Bone marrow (tissue), 2 donors: ENCODE measurements at regions not wholly inside any gene's neighbourhood (a gene's known extent, or its start where the extent isn't known, plus 50 kb on each side); places are given as distances from the start of the nearest gene placed in this dataset.

Experiments used
- DNase-seq, 2 donors: peaks; one replicate each; lab custom pipeline; 2025; lab: John Stamatoyannopoulos, UW

- DNase-seq = no peak
Observed at GRCh38 chr2:104163611-104164130, 690.2 kb upstream of the POU3F3 start.

- no peak for DNase-seq
Observed at GRCh38 chr2:104164721-104165252, 689.1 kb upstream of the POU3F3 start.

GRCh38 chr2:104177179-104177578 lies 676.7 kb upstream of the POU3F3 start:
- DNase-seq = no peak

GRCh38 chr2:104179644-104180043 lies 674.3 kb upstream of the POU3F3 start:
- DNase-seq = no peak

GRCh38 chr2:104200533-104201168 lies 653.3 kb upstream of the POU3F3 start:
- DNase-seq = no peak

GRCh38 chr2:104213758-104214157 lies 640.2 kb upstream of the POU3F3 start:
- DNase-seq = no peak

- no peak for DNase-seq
Observed at GRCh38 chr2:104215269-104216161, 638.4 kb upstream of the POU3F3 start.

- no peak for DNase-seq
Observed at GRCh38 chr2:104233591-104233990, 620.3 kb upstream of the POU3F3 start.

- DNase-seq = no peak
Observed at GRCh38 chr2:104236491-104236890, 617.4 kb upstream of the POU3F3 start.

GRCh38 chr2:104240984-104241383 lies 612.9 kb upstream of the POU3F3 start:
- no peak for DNase-seq

- no peak for DNase-seq
Observed at GRCh38 chr2:104249629-104250028, 604.3 kb upstream of the POU3F3 start.

- DNase-seq = no peak
Observed at GRCh38 chr2:104250635-104251034, 603.3 kb upstream of the POU3F3 start.

GRCh38 chr2:104254017-104254416 lies 599.9 kb upstream of the POU3F3 start:
- no peak for DNase-seq

GRCh38 chr2:104262714-104263113 lies 591.2 kb upstream of the POU3F3 start:
- no peak for DNase-seq

- DNase-seq = no peak
Observed at GRCh38 chr2:104279646-104280045, 574.3 kb upstream of the POU3F3 start.

GRCh38 chr2:104280216-104280615 lies 573.7 kb upstream of the POU3F3 start:
- DNase-seq = no peak

- no peak for DNase-seq
Observed at GRCh38 chr2:104286841-104287240, 567.1 kb upstream of the POU3F3 start.

- no peak for DNase-seq
Observed at GRCh38 chr2:104289651-104290565, 564.0 kb upstream of the POU3F3 start.

- no peak for DNase-seq
Observed at GRCh38 chr2:104290566-104290891, 563.4 kb upstream of the POU3F3 start.

- no peak for DNase-seq
Observed at GRCh38 chr2:104312684-104313083, 541.2 kb upstream of the POU3F3 start.

GRCh38 chr2:104318001-104318665 lies 535.8 kb upstream of the POU3F3 start:
- DNase-seq = no peak
